Mucosa of descending colon (tissue), 3 donors: ENCODE measurements at regions not wholly inside any gene's neighbourhood (a gene's known extent, or its start where the extent isn't known, plus 50 kb on each side); places are given as distances from the start of the nearest gene placed in this dataset.

Experiments
- ATAC-seq: fragments of 200-7000 bp; cut with Tn5 transposase; one replicate; pipeline ENCODE4 v1.9.1; 2020; ENCODE audit warnings: mild to moderate bottlenecking, moderate library complexity
- DNase-seq, 3 donors: peaks; one replicate each; pipeline ENCODE4 v3.0.0-alpha.2; 2020
- H3K36me3 ChIP-seq: fragments of 200-600 bp; one replicate; pipeline ENCODE4 v1.8.0; 2021; ENCODE audit warnings: low read depth, mild to moderate bottlenecking
- H3K4me1 ChIP-seq: fragments of 200-600 bp; one replicate; pipeline ENCODE4 v1.8.0; 2021; ENCODE audit warnings: low read depth, mild to moderate bottlenecking
- H3K4me3 ChIP-seq: fragments of 200-600 bp; one replicate; pipeline ENCODE4 v1.8.0; 2021; ENCODE audit warnings: mild to moderate bottlenecking
- H3K9me3 ChIP-seq: fragments of 200-600 bp; one replicate; pipeline ENCODE4 v1.8.0; 2021; ENCODE audit warnings: mild to moderate bottlenecking
- CTCF ChIP-seq: fragments of 200-600 bp; IDR thresholded peaks from one replicate; pipeline ENCODE4 v1.8.0; 2022; ENCODE audit warnings: antibody characterized with exemption, mild to moderate bottlenecking
- intact Hi-C, 2 donors: fragments of 100-400 bp; cut with DNase I in 1 of 2; cut with micrococcal nuclease in 1 of 2; formaldehyde crosslinking; loops; one replicate each; pipeline versions ENCODE4 v1.11.0 to v1.11.1; 2022; cut with DNase I, micrococcal nuclease
- donor health status: DM: no; HTN: no; CAD: no; lungs with moderate emphysema.
- donor health status: DM: no; HTN: no; CAD: no.
- donor health status: DM: no; HTN: yes; CAD: no.

GRCh38 chr9:18405240-18405639 lies 68.7 kb upstream of the ADAMTSL1 start:
- H3K36me3 ChIP-seq = no peaks in the 10 kb centered on the region
- no peaks in the 10 kb centered on the region for H3K9me3 ChIP-seq
- no peaks in the 10 kb centered on the region for H3K4me1 ChIP-seq
- H3K4me3 ChIP-seq = no peak overlapping the region
- no peak for TF ChIP-seq CTCF
- intact Hi-C loops = no loop called here
- DNase-seq (no peak), ATAC-seq (no peak)

- ATAC-seq (no peak), DNase-seq (no peak)
- no peak overlapping the region for H3K4me3 ChIP-seq
- H3K36me3 ChIP-seq = no peaks in the 10 kb centered on the region
- TF ChIP-seq CTCF = no peak
- H3K9me3 ChIP-seq = no peaks in the 10 kb centered on the region
- intact Hi-C loops = no loop called here
- H3K4me1 ChIP-seq = no peaks in the 10 kb centered on the region
Measured at GRCh38 chr9:18410983-18411382, 63.0 kb upstream of the ADAMTSL1 start.

- intact Hi-C loops = no loop called here
- TF ChIP-seq CTCF = no peak
- Histone ChIP-seq H3K4me1 (no peaks in the 10 kb centered on the region), H3K9me3 (no peaks in the 10 kb centered on the region), H3K4me3 (no peak overlapping the region), H3K36me3 (no peaks in the 10 kb centered on the region)
- no peak for DNase-seq
- ATAC-seq = no peak
Measured at GRCh38 chr9:18421391-18421790, 52.6 kb upstream of the ADAMTSL1 start.

- Histone ChIP-seq H3K4me3 (no peak overlapping the region), H3K4me1 (no peaks in the 10 kb centered on the region), H3K9me3 (no peaks in the 10 kb centered on the region), H3K36me3 (no peaks in the 10 kb centered on the region)
- no peak for DNase-seq
- intact Hi-C loops = no loop called here
- TF ChIP-seq CTCF = no peak
- ATAC-seq = no peak
Measured at GRCh38 chr9:18422296-18423036, 51.5 kb upstream of the ADAMTSL1 start.

- intact Hi-C loops = no loop called here
- no peak for TF ChIP-seq CTCF
- ATAC-seq (no peak), DNase-seq (no peak)
- Histone ChIP-seq H3K4me3 (no peak overlapping the region), H3K36me3 (no peaks in the 10 kb centered on the region), H3K9me3 (no peaks in the 10 kb centered on the region), H3K4me1 (no peaks in the 10 kb centered on the region)
Measured at GRCh38 chr9:18423791-18424531, 50.0 kb upstream of the ADAMTSL1 start.
